Astrocyte (in vitro differentiated cells and primary cell): ENCODE measurements at regions not wholly inside any gene's neighbourhood (a gene's known extent, or its start where the extent isn't known, plus 50 kb on each side); places are given as distances from the start of the nearest gene placed in this dataset.

Source experiments
- DNase-seq: peaks from one replicate; pipeline ENCODE4 v3.0.0-alpha.2; 2010; ENCODE audit warnings: low read depth
- FAIRE-seq: peaks from 2 replicates; lab custom pipeline; 2011; peaks lifted over from hg19 to GRCh38; lab: Jason Lieb, UNC
- H2AFZ ChIP-seq: 2 replicates; pipeline ENCODE4 v1.6.0; 2012; ENCODE audit warnings: low read depth, low read length, inconsistent platforms
- H3K27ac ChIP-seq: 2 replicates; pipeline ENCODE4 v1.5.1; 2011; ENCODE audit warnings: low read depth, low read length, inconsistent platforms
- H3K27me3 ChIP-seq: 2 replicates; pipeline ENCODE4 v1.6.0; 2011; ENCODE audit warnings: low read length, inconsistent platforms; ENCODE audit not compliant: insufficient read depth
- H3K36me3 ChIP-seq: 2 replicates; pipeline ENCODE4 v1.5.1; 2011; ENCODE audit warnings: low read length, inconsistent platforms; ENCODE audit not compliant: insufficient read depth
- H3K4me1 ChIP-seq: 2 replicates; pipeline ENCODE4 v1.5.1; 2011; ENCODE audit warnings: low read length, inconsistent platforms; ENCODE audit not compliant: insufficient read depth
- H3K4me2 ChIP-seq: 2 replicates; pipeline ENCODE4 v1.6.0; 2012; ENCODE audit warnings: low read length, inconsistent platforms
- H3K4me3 ChIP-seq: 2 replicates; pipeline ENCODE4 v1.5.1; 2011; ENCODE audit warnings: low read depth, mild to moderate bottlenecking, low read length, inconsistent platforms; ENCODE audit not compliant: insufficient read depth
- H3K79me2 ChIP-seq: 2 replicates; pipeline ENCODE4 v1.6.0; 2012; ENCODE audit warnings: mild to moderate bottlenecking, low read length, inconsistent platforms; ENCODE audit not compliant: insufficient read depth
- H3K9ac ChIP-seq: 2 replicates; pipeline ENCODE4 v1.6.0; 2012; ENCODE audit warnings: mild to moderate bottlenecking, low read length, inconsistent platforms
- H3K9me3 ChIP-seq: 2 replicates; pipeline ENCODE4 v1.5.1; 2012; ENCODE audit warnings: low read depth, mild to moderate bottlenecking, low read length, inconsistent platforms; ENCODE audit not compliant: insufficient read depth
- H4K20me1 ChIP-seq: 2 replicates; pipeline ENCODE4 v1.6.0; 2012; ENCODE audit warnings: low read length, inconsistent platforms; ENCODE audit not compliant: insufficient read depth
- H3K27ac Mint-ChIP-seq: one replicate; pipeline ENCODE4 v1.8.0; 2021; ENCODE audit warnings: mild to moderate bottlenecking, mixed read lengths; ENCODE audit not compliant: unreplicated experiment
- H3K27me3 Mint-ChIP-seq: one replicate; pipeline ENCODE4 v1.8.0; 2021; ENCODE audit warnings: low read depth, mixed read lengths; ENCODE audit not compliant: unreplicated experiment
- H3K36me3 Mint-ChIP-seq: one replicate; pipeline ENCODE4 v1.8.0; 2021; ENCODE audit warnings: low read depth, mixed read lengths; ENCODE audit not compliant: unreplicated experiment
- H3K4me1 Mint-ChIP-seq: one replicate; pipeline ENCODE4 v1.8.0; 2021; ENCODE audit warnings: low read depth, mixed read lengths; ENCODE audit not compliant: unreplicated experiment
- H3K4me3 Mint-ChIP-seq: one replicate; pipeline ENCODE4 v1.8.0; 2021; ENCODE audit warnings: mild to moderate bottlenecking, moderate library complexity, mixed read lengths; ENCODE audit not compliant: unreplicated experiment
- H3K9me3 Mint-ChIP-seq: one replicate; pipeline ENCODE4 v1.8.0; 2021; ENCODE audit warnings: mild to moderate bottlenecking, mixed read lengths; ENCODE audit not compliant: unreplicated experiment
- CTCF ChIP-seq: IDR thresholded peaks from 2 replicates; pipeline ENCODE4 v1.5.1; 2011; ENCODE audit warnings: low read depth, mild to moderate bottlenecking, inconsistent platforms, low read length, moderate library complexity; ENCODE audit not compliant: insufficient read depth
- EZH2 ChIP-seq: IDR thresholded peaks from 2 replicates; pipeline ENCODE4 v1.6.1; 2012; ENCODE audit warnings: mild to moderate bottlenecking, low read length, inconsistent platforms; ENCODE audit not compliant: insufficient read depth

GRCh38 chr2:44884677-44885076 is 56.8 kb upstream of the SIX3 start:
- FAIRE-seq: no peak
- peaks cover 11% of the 10 kb centered on the region for H3K27me3 ChIP-seq
- no peaks in the 10 kb centered on the region for H3K36me3 Mint-ChIP-seq

GRCh38 chr2:44886414-44886813 is 55.1 kb upstream of the SIX3 start:
- Histone ChIP-seq H2AFZ (no peak overlapping the region), H3K79me2 (no peaks in the 10 kb centered on the region)
- H3K27me3 Mint-ChIP-seq: peaks cover 13% of the 10 kb centered on the region

More at GRCh38 chr2:44884677-44885076, 56.8 kb upstream of the SIX3 start:
- no peaks in the 10 kb centered on the region for H4K20me1 ChIP-seq
- no peaks in the 10 kb centered on the region for H3K4me1 ChIP-seq
- Mint-ChIP-seq H3K27ac (no peak overlapping the region), H3K27me3 (peaks cover 13% of the 10 kb centered on the region), H3K4me3 (no peak overlapping the region), H3K9me3 (no peaks in the 10 kb centered on the region), H3K4me1 (no peaks in the 10 kb centered on the region)
- no peak overlapping the region for H3K27ac ChIP-seq
- H3K4me3 ChIP-seq: no peak overlapping the region
- no peaks in the 10 kb centered on the region for H3K9me3 ChIP-seq
- no peaks in the 10 kb centered on the region for H3K79me2 ChIP-seq
- H3K9ac ChIP-seq: no peak overlapping the region
- DNase-seq: no peak
- no peak overlapping the region for H2AFZ ChIP-seq
- no peaks in the 10 kb centered on the region for H3K36me3 ChIP-seq
- no peak overlapping the region for H3K4me2 ChIP-seq
- TF ChIP-seq EZH2: no peak

GRCh38 chr2:44889096-44889495 is 52.4 kb upstream of the SIX3 start:
- peaks cover 13% of the 10 kb centered on the region for H3K9me3 Mint-ChIP-seq
- no peak for DNase-seq
- no peaks in the 10 kb centered on the region for H3K36me3 Mint-ChIP-seq
- Histone ChIP-seq H3K79me2 (no peaks in the 10 kb centered on the region), H3K27me3 (peaks cover 6% of the 10 kb centered on the region), H3K27ac (no peak overlapping the region), H3K4me3 (no peak overlapping the region), H3K9ac (no peak overlapping the region), H4K20me1 (no peaks in the 10 kb centered on the region), H3K36me3 (no peaks in the 10 kb centered on the region), H3K9me3 (peaks cover 6% of the 10 kb centered on the region), H3K4me2 (no peak overlapping the region), H2AFZ (no peak overlapping the region), H3K4me1 (no peaks in the 10 kb centered on the region)
- FAIRE-seq: no peak
- no peak overlapping the region for H3K27ac Mint-ChIP-seq
- no peaks in the 10 kb centered on the region for H3K4me1 Mint-ChIP-seq
- peaks cover 13% of the 10 kb centered on the region for H3K27me3 Mint-ChIP-seq
- no peak overlapping the region for H3K4me3 Mint-ChIP-seq
- no peak for TF ChIP-seq CTCF
- TF ChIP-seq EZH2: no peak

More at GRCh38 chr2:44886414-44886813, 55.1 kb upstream of the SIX3 start:
- H3K4me1 ChIP-seq: no peaks in the 10 kb centered on the region
- no peak overlapping the region for H3K27ac Mint-ChIP-seq
- DNase-seq (no peak), FAIRE-seq (no peak)
- TF ChIP-seq EZH2 (no peak), CTCF (no peak)
- peaks cover 8% of the 10 kb centered on the region for H3K9me3 Mint-ChIP-seq
- H3K36me3 Mint-ChIP-seq: no peaks in the 10 kb centered on the region
- H3K27me3 ChIP-seq: peaks cover 10% of the 10 kb centered on the region
- no peaks in the 10 kb centered on the region for H3K4me1 Mint-ChIP-seq
- no peak overlapping the region for H3K27ac ChIP-seq
- H3K4me3 Mint-ChIP-seq: no peak overlapping the region
- no peak overlapping the region for H3K4me3 ChIP-seq
- no peaks in the 10 kb centered on the region for H4K20me1 ChIP-seq
- no peaks in the 10 kb centered on the region for H3K36me3 ChIP-seq
- no peaks in the 10 kb centered on the region for H3K9me3 ChIP-seq
- no peak overlapping the region for H3K9ac ChIP-seq
- no peak overlapping the region for H3K4me2 ChIP-seq
